Endothelial cell of umbilical vein (primary cell): ENCODE measurements at regions not wholly inside any gene's neighbourhood (a gene's known extent, or its start where the extent isn't known, plus 50 kb on each side); places are given as distances from the start of the nearest gene placed in this dataset.

Experiments
- BruUV-seq: library from RNA; stranded (reverse); fragments of 400-500 nt; replicated peaks from 2 replicates; lab custom pipeline; 2021; lab: Mats Ljungman, UMichigan
- CTCF ChIA-PET: fragments of 300-600, 350-600 bp; sonication (Branson Sonifier 250); formaldehyde crosslinking; loops from one replicate; lab custom pipeline; 2021; ENCODE audit warnings: antibody characterized with exemption, inconsistent platforms; lab: Charles Lee
- POLR2A ChIA-PET: fragments of 300-600, 350-600 bp; sonication (Branson Sonifier 250); formaldehyde crosslinking; loops from one replicate; lab custom pipeline; 2021; ENCODE audit warnings: antibody characterized with exemption, inconsistent platforms; lab: Charles Lee
- DNase-seq: peaks from one replicate; pipeline ENCODE4 v3.0.0-alpha.2; 2011; ENCODE audit warnings: low read depth, low spot score
- FAIRE-seq: peaks from 2 replicates; lab custom pipeline; 2011; peaks lifted over from hg19 to GRCh38; lab: Jason Lieb, UNC
- H2AFZ ChIP-seq: 2 replicates; pipeline ENCODE4 v1.6.0; 2012; ENCODE audit warnings: low read depth, low read length, control low read depth, inconsistent platforms
- H3K27ac ChIP-seq: 2 replicates; pipeline ENCODE4 v1.5.1; 2011; ENCODE audit warnings: low read depth, mild to moderate bottlenecking, control low read depth, low read length, moderate library complexity; ENCODE audit not compliant: insufficient read depth
- H3K27me3 ChIP-seq, 2 experiments: 2 replicates each; pipeline versions ENCODE4 v1.6.0 to v1.6.1; 2011; ENCODE audit warnings: low read length in 2 of 2, mixed read lengths in 1 of 2; ENCODE audit not compliant: control insufficient read depth in 2 of 2, insufficient read depth in 2 of 2
- H3K36me3 ChIP-seq, 2 experiments: 2 replicates in 1 of 2; 3 replicates in 1 of 2; pipeline ENCODE4 v1.5.1; 2011; ENCODE audit warnings: low read length in 2 of 2, mild to moderate bottlenecking in 1 of 2, moderate library complexity in 1 of 2; ENCODE audit not compliant: control insufficient read depth in 2 of 2, insufficient read depth in 2 of 2; ENCODE audit errors: extremely low read depth in 1 of 2
- H3K4me1 ChIP-seq: 3 replicates; pipeline ENCODE4 v1.5.1; 2011; ENCODE audit warnings: mild to moderate bottlenecking, low read length; ENCODE audit not compliant: control insufficient read depth, insufficient read depth; ENCODE audit errors: extremely low read depth
- H3K4me2 ChIP-seq: 2 replicates; pipeline ENCODE4 v1.6.1; 2011; ENCODE audit warnings: low read length, control low read depth, mixed read lengths; ENCODE audit not compliant: insufficient read depth
- H3K4me3 ChIP-seq, 3 experiments: fragments of 200-600 bp in 1 of 3; sonication (generic), shearing (Covaris generic) in 1 of 3; replicated peaks in 1 of 3; 2 replicates each; pipeline ENCODE4 v1.5.1; 2011 to 2016; ENCODE audit warnings: control low read depth in 3 of 3, low read length in 3 of 3, mild to moderate bottlenecking in 2 of 3, inconsistent platforms in 1 of 3, low read depth in 1 of 3, moderate library complexity in 1 of 3; ENCODE audit not compliant: insufficient read depth in 1 of 3
- H3K79me2 ChIP-seq: 2 replicates; pipeline ENCODE4 v1.6.0; 2012; ENCODE audit warnings: low read length, inconsistent platforms; ENCODE audit not compliant: control insufficient read depth, insufficient read depth
- H3K9ac ChIP-seq: replicated peaks from 2 replicates; pipeline ENCODE3; 2011; ENCODE audit warnings: low read length, control low read depth; ENCODE audit not compliant: insufficient read depth; ENCODE audit errors: extremely low read depth
- H3K9me1 ChIP-seq: replicated peaks from 3 replicates; pipeline ENCODE4 v1.6.0; 2011; ENCODE audit warnings: mild to moderate bottlenecking, low read length; ENCODE audit not compliant: control insufficient read depth, insufficient read depth; ENCODE audit errors: extremely low read depth
- H3K9me3 ChIP-seq: replicated peaks from 2 replicates; pipeline ENCODE4 v1.5.1; 2012; ENCODE audit warnings: low read length, inconsistent platforms; ENCODE audit not compliant: control insufficient read depth, insufficient read depth
- H4K20me1 ChIP-seq: replicated peaks from 2 replicates; pipeline ENCODE3; 2011; ENCODE audit warnings: mild to moderate bottlenecking, low read length; ENCODE audit not compliant: control insufficient read depth, insufficient read depth; ENCODE audit errors: extremely low read depth
- CTCF ChIP-seq, 2 donors: IDR thresholded peaks; 1 replicate in 1 of 2; 2 replicates in 1 of 2; pipeline ENCODE4 v1.5.1; 2011; ENCODE audit warnings: low read length in 2 of 2, mild to moderate bottlenecking in 2 of 2, moderate library complexity in 2 of 2, control low read depth in 1 of 2, inconsistent platforms in 1 of 2, low read depth in 1 of 2; ENCODE audit not compliant: insufficient read depth in 1 of 2; ENCODE audit errors: extremely low read depth in 1 of 2
- EZH2 ChIP-seq: IDR thresholded peaks from 2 replicates; pipeline ENCODE4 v1.6.1; 2012; ENCODE audit warnings: borderline replicate concordance, low read depth, mild to moderate bottlenecking, moderate library complexity, low read length, inconsistent platforms; ENCODE audit not compliant: severe bottlenecking
- FOS ChIP-seq: IDR thresholded peaks from 2 replicates; pipeline ENCODE4 v1.6.1; 2011; ENCODE audit warnings: mild to moderate bottlenecking, low read length, moderate library complexity, borderline replicate concordance; ENCODE audit not compliant: insufficient read depth
- GATA2 ChIP-seq: IDR thresholded peaks from 2 replicates; pipeline ENCODE4 v1.7.0; 2011; ENCODE audit warnings: low read depth, mild to moderate bottlenecking, moderate library complexity, mixed read lengths, low read length; ENCODE audit not compliant: insufficient read length, insufficient read depth
- JUN ChIP-seq: IDR thresholded peaks from 2 replicates; pipeline ENCODE4 v1.6.1; 2011; ENCODE audit warnings: borderline replicate concordance, low read depth; ENCODE audit not compliant: insufficient read length, insufficient read depth
- MAX ChIP-seq: IDR thresholded peaks from 2 replicates; pipeline ENCODE4 v1.6.1; 2011; ENCODE audit not compliant: insufficient read depth, insufficient read length
- MYC ChIP-seq: IDR thresholded peaks from one replicate; pipeline ENCODE4 v1.6.1; 2011; ENCODE audit warnings: mild to moderate bottlenecking, low read depth, low read length
- POLR2A ChIP-seq: IDR thresholded peaks from 2 replicates; pipeline ENCODE4 v1.6.1; 2012; ENCODE audit warnings: low read depth, mild to moderate bottlenecking, control low read depth, low read length
- POLR2AphosphoS5 ChIP-seq: IDR thresholded peaks from 2 replicates; pipeline ENCODE4 v1.6.1; 2012; ENCODE audit warnings: low read depth, mild to moderate bottlenecking, control low read depth, low read length, moderate library complexity; ENCODE audit not compliant: insufficient read depth
- dilution Hi-C: fragments of 300-500 bp; cut with MboI; formaldehyde crosslinking; loops from one replicate; pipeline ENCODE4 v1.15.0; 2019; ENCODE audit warnings: low sequenced_read_pairs; ENCODE audit not compliant: extremely low pct_ligation_motif_present
- intact Hi-C: fragments of 100-400 bp; cut with micrococcal nuclease; formaldehyde crosslinking; loops from one replicate; pipeline ENCODE4 v1.10.0; 2022

- DNase-seq (peak; percentile 35), FAIRE-seq (no peak)
- H3K9me3 ChIP-seq: peaks cover 3% of the 10 kb centered on the region
- no peaks in the 10 kb centered on the region for H3K27me3 ChIP-seq
- H2AFZ ChIP-seq: no peak overlapping the region
- H3K9me1 ChIP-seq: no peaks in the 10 kb centered on the region
- BruUV-seq: no TSS peak
- ChIA-PET POLR2A (no interaction called here), CTCF (interaction anchor here (1.0 to 1.2 kb wide), 4 partner anchors 16 to 259 kb away, joined by 3 to 4 read pairs (median 3); no protein-coding TSS in a partner anchor)
- H3K36me3 ChIP-seq: no peaks in the 10 kb centered on the region
- H4K20me1 ChIP-seq: no peaks in the 10 kb centered on the region
- no peak overlapping the region for H3K27ac ChIP-seq
- no peak overlapping the region for H3K4me2 ChIP-seq
- TF ChIP-seq MAX (no peak), POLR2A (no peak), MYC (no peak), CTCF (IDR thresholded peaks at IDR 0.05; ENCODE audit: extremely low read depth in 1 of 2, insufficient read depth in 1 of 2, low read depth in 1 of 2, low read length in 2 of 2) (no peak), POLR2AphosphoS5 (no peak), FOS (no peak), EZH2 (no peak), GATA2 (no peak), JUN (no peak)
- intact Hi-C loops (loop anchor here (5.0 kb wide), 2 partner anchors 35 to 150 kb away; no protein-coding TSS in a partner anchor), dilution Hi-C loops (no loop called here)
- H3K4me3 ChIP-seq: no peak overlapping the region
- peaks cover 29% of the 10 kb centered on the region for H3K4me1 ChIP-seq
- H3K9ac ChIP-seq: no peak overlapping the region
- no peaks in the 10 kb centered on the region for H3K79me2 ChIP-seq
These were observed 265.0 kb downstream of the DUSP6 start for GRCh38 chr12:89087149-89087825.
